Lung (tissue), 11 donors: ENCODE measurements at regions not wholly inside any gene's neighbourhood (a gene's known extent, or its start where the extent isn't known, plus 50 kb on each side); places are given as distances from the start of the nearest gene placed in this dataset.

Experiments used
- ATAC-seq: fragments of 200-7000 bp; cut with Tn5 transposase; one replicate; pipeline ENCODE4 v1.9.1; 2020; ENCODE audit warnings: moderate number of reproducible peaks; ENCODE audit not compliant: insufficient read depth, low FRiP score
- DNase-seq, 3 donors: peaks; one replicate each; pipeline ENCODE4 v3.0.0-alpha.2; 2013 to 2017
- H3K27ac ChIP-seq, 2 donors: one replicate each; pipeline ENCODE4 v1.5.1; 2013; ENCODE audit warnings: mild to moderate bottlenecking in 2 of 2, moderate library complexity in 2 of 2, control low read depth in 1 of 2, inconsistent platforms in 1 of 2, low read depth in 1 of 2, low read length in 1 of 2
- H3K27me3 ChIP-seq, 3 donors: one replicate each; pipeline ENCODE4 v1.5.1; 2013; ENCODE audit warnings: low read length in 2 of 3; ENCODE audit not compliant: control insufficient read depth in 3 of 3, insufficient read depth in 3 of 3
- H3K36me3 ChIP-seq, 4 donors: one replicate each; pipeline ENCODE4 v1.5.1; 2013; ENCODE audit warnings: low read length in 4 of 4, mild to moderate bottlenecking in 1 of 4, moderate library complexity in 1 of 4; ENCODE audit not compliant: control insufficient read depth in 4 of 4, insufficient read depth in 4 of 4
- H3K4me1 ChIP-seq, 5 donors: one replicate each; pipeline ENCODE4 v1.5.1; 2013; ENCODE audit warnings: low read length in 5 of 5, mild to moderate bottlenecking in 2 of 5, moderate library complexity in 1 of 5; ENCODE audit not compliant: control insufficient read depth in 5 of 5, insufficient read depth in 5 of 5
- H3K4me3 ChIP-seq: one replicate; pipeline ENCODE4 v1.5.1; 2013; ENCODE audit warnings: mild to moderate bottlenecking, control low read depth, moderate library complexity
- H3K9ac ChIP-seq, 2 donors: one replicate each; pipeline ENCODE4 v1.5.1; 2013; ENCODE audit warnings: low read length in 2 of 2, control low read depth in 1 of 2; ENCODE audit not compliant: insufficient read depth in 1 of 2
- H3K9me3 ChIP-seq, 4 donors: one replicate each; pipeline ENCODE4 v1.5.1; 2013; ENCODE audit warnings: low read length in 3 of 4, mild to moderate bottlenecking in 1 of 4, moderate library complexity in 1 of 4; ENCODE audit not compliant: control insufficient read depth in 4 of 4, insufficient read depth in 3 of 4
- CTCF ChIP-seq: IDR thresholded peaks from 2 replicates; pipeline ENCODE4 v1.5.1; 2012; ENCODE audit warnings: mild to moderate bottlenecking; ENCODE audit errors: control extremely low read depth, extremely low read depth
- WGBS, 2 donors: extraction: QIAGEN DNeasy Blood & Tissue Kit; methylation state at CpG; one replicate each; pipeline ENCODE4 v1.1.7; 2013; 5-methylcytosine and 5-hydroxymethylcytosine counted together
- donor health status: control.
- donor health status: control.
- donor health status: Bipolar disorder and iron deficiency.
- donor health status: healthy.
- donor health status: DM: yes; HTN: yes; CAD: no.

GRCh38 chr4:128457726-128458125, 170.1 kb upstream of the PGRMC2 start:
- Histone ChIP-seq H3K4me3 (no peak overlapping the region), H3K9me3 (no peaks in the 10 kb centered on the region), H3K9ac (no peak overlapping the region), H3K27ac (no peak overlapping the region), H3K27me3 (no peaks in the 10 kb centered on the region), H3K36me3 (no peaks in the 10 kb centered on the region), H3K4me1 (peaks cover 0 to 8% (median 0%) of the 10 kb centered on the region in 5 donors)
- 85 to 91% methylated on average over 2 of the region's 2 CpGs for WGBS, 2 donors
- DNase-seq (no peak), ATAC-seq (no peak)
- TF ChIP-seq CTCF: no peak

GRCh38 chr4:128456171-128456570, 168.6 kb upstream of the PGRMC2 start:
- Histone ChIP-seq H3K9ac (no peak overlapping the region), H3K9me3 (no peaks in the 10 kb centered on the region), H3K4me3 (no peak overlapping the region), H3K27me3 (no peaks in the 10 kb centered on the region), H3K36me3 (no peaks in the 10 kb centered on the region), H3K4me1 (peaks cover 0 to 8% (median 0%) of the 10 kb centered on the region in 5 donors), H3K27ac (no peak overlapping the region)
- 85 to 94% methylated on average over 4 of the region's 4 CpGs for WGBS, 2 donors
- DNase-seq (no peak), ATAC-seq (no peak)
- no peak for TF ChIP-seq CTCF

- Histone ChIP-seq H3K27me3 (no peaks in the 10 kb centered on the region), H3K9ac (no peak overlapping the region), H3K4me1 (peaks cover 0 to 8% (median 0%) of the 10 kb centered on the region in 5 donors), H3K36me3 (no peaks in the 10 kb centered on the region), H3K27ac (no peak overlapping the region), H3K9me3 (no peaks in the 10 kb centered on the region), H3K4me3 (no peak overlapping the region)
- no peak for TF ChIP-seq CTCF
- DNase-seq: no peak
- 98 to 100% methylated on average over 1 of the region's 1 CpG for WGBS, 2 donors
- no peak for ATAC-seq
These were observed 167.9 kb upstream of the PGRMC2 start for GRCh38 chr4:128455480-128455879.

- DNase-seq: peak in 2 of 3 donors; percentile 2 to 13
- H3K27ac ChIP-seq: peak overlapping the region in 1 of 2 donors; percentile 18
- no peak for TF ChIP-seq CTCF
- no peak overlapping the region for H3K9ac ChIP-seq
- H3K36me3 ChIP-seq: no peaks in the 10 kb centered on the region
- 58 to 67% methylated on average over 4 of the region's 4 CpGs for WGBS, 2 donors
- H3K4me1 ChIP-seq: peaks cover 0 to 8% (median 0%) of the 10 kb centered on the region in 5 donors
- no peaks in the 10 kb centered on the region for H3K27me3 ChIP-seq
- H3K4me3 ChIP-seq: no peak overlapping the region
- H3K9me3 ChIP-seq: no peaks in the 10 kb centered on the region
- no peak for ATAC-seq
These were observed 167.3 kb upstream of the PGRMC2 start for GRCh38 chr4:128454881-128455280.
